Fibroblast of lung (primary cell): ENCODE measurements at regions not wholly inside any gene's neighbourhood (a gene's known extent, or its start where the extent isn't known, plus 50 kb on each side); places are given as distances from the start of the nearest gene placed in this dataset.

Experiments used
- DNase-seq, 2 donors: peaks; one replicate each; pipeline versions ENCODE4 v3.0.0 to v3.0.0-alpha.2; 2010; ENCODE audit warnings: low read depth in 2 of 2
- H2AFZ ChIP-seq: 2 replicates; pipeline ENCODE4 v1.5.1; 2012; ENCODE audit warnings: low read length, control low read depth, inconsistent platforms
- H3K27ac ChIP-seq: 2 replicates; pipeline ENCODE4 v1.5.1; 2011; ENCODE audit warnings: low read length, control low read depth; ENCODE audit not compliant: insufficient read depth
- H3K27me3 ChIP-seq: 2 replicates; pipeline ENCODE4 v1.5.1; 2011; ENCODE audit warnings: mild to moderate bottlenecking, low read length; ENCODE audit not compliant: control insufficient read depth, insufficient read depth
- H3K36me3 ChIP-seq: 2 replicates; pipeline ENCODE4 v1.5.1; 2011; ENCODE audit warnings: low read length; ENCODE audit not compliant: control insufficient read depth, insufficient read depth
- H3K4me1 ChIP-seq: 2 replicates; pipeline ENCODE4 v1.5.1; 2011; ENCODE audit warnings: low read length; ENCODE audit not compliant: control insufficient read depth, insufficient read depth; ENCODE audit errors: extremely low read depth
- H3K4me2 ChIP-seq: 2 replicates; pipeline ENCODE4 v1.5.1; 2011; ENCODE audit warnings: low read length, control low read depth; ENCODE audit not compliant: insufficient read depth; ENCODE audit errors: extremely low read depth
- H3K4me3 ChIP-seq, 4 experiments: fragments of 200-600 bp in 1 of 4; sonication (generic) in 1 of 4; replicated peaks in 1 of 4; 2 replicates each; pipeline ENCODE4 v1.5.1; 2011 to 2016; ENCODE audit warnings: low read length in 4 of 4, low read depth in 3 of 4, mild to moderate bottlenecking in 3 of 4, control low read depth in 2 of 4, inconsistent platforms in 1 of 4, mixed read lengths in 1 of 4; ENCODE audit not compliant: insufficient read depth in 1 of 4; ENCODE audit errors: control extremely low read depth in 1 of 4
- H3K79me2 ChIP-seq: 2 replicates; pipeline ENCODE4 v1.5.1; 2012; ENCODE audit warnings: mild to moderate bottlenecking, low read length, inconsistent platforms; ENCODE audit not compliant: control insufficient read depth, insufficient read depth
- H3K9ac ChIP-seq: 2 replicates; pipeline ENCODE4 v1.5.1; 2011; ENCODE audit warnings: mild to moderate bottlenecking, low read length, control low read depth; ENCODE audit not compliant: insufficient read depth
- H3K9me3 ChIP-seq: 2 replicates; pipeline ENCODE4 v1.5.1; 2012; ENCODE audit warnings: low read depth, low read length; ENCODE audit not compliant: control insufficient read depth, insufficient read depth
- H4K20me1 ChIP-seq: 2 replicates; pipeline ENCODE4 v1.5.1; 2011; ENCODE audit warnings: low read length; ENCODE audit not compliant: control insufficient read depth, insufficient read depth; ENCODE audit errors: extremely low read depth
- EZH2 ChIP-seq: IDR thresholded peaks from 2 replicates; pipeline ENCODE4 v1.5.1; 2012; ENCODE audit warnings: low read length, control low read depth, mild to moderate bottlenecking; ENCODE audit errors: missing control alignments
- TF ChIP-seq, protein P1 (sequence below), 2 donors: IDR thresholded peaks in 1 of 2; conservative IDR thresholded peaks in 1 of 2; 1 replicate in 1 of 2; 2 replicates in 1 of 2; pipeline ENCODE4 v1.5.1; 2011 to 2012; ENCODE audit warnings: low read length in 2 of 2, control low read depth in 1 of 2, inconsistent platforms in 1 of 2, low read depth in 1 of 2, mild to moderate bottlenecking in 1 of 2

DNA sequence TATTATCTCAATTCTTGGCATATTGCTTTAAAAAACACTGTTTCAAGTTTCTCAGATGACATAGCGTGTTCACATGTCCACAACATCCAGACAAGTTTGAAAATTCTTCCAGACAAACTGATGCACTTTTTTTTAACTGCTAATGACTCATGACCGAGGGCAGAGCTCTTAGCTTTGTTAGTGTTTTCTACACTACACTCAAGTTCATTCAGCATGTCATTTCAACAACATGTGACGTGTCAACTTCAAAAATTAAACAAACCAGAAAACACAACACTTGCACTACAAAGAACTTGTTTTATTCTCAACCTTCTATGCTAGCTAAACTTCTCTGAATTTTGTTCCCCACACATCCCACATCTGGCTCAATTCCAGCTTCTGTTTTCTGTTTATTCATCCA lies 1186.3 kb upstream of the FLRT2 start:
- Histone ChIP-seq H3K4me2 (no peak overlapping the region), H4K20me1 (no peaks in the 10 kb centered on the region), H3K36me3 (no peaks in the 10 kb centered on the region), H3K4me3 (no peak overlapping the region), H3K27me3 (no peaks in the 10 kb centered on the region), H3K9ac (no peak overlapping the region), H3K4me1 (no peaks in the 10 kb centered on the region), H2AFZ (no peak overlapping the region), H3K27ac (no peak overlapping the region), H3K9me3 (no peaks in the 10 kb centered on the region), H3K79me2 (no peaks in the 10 kb centered on the region)
- TF ChIP-seq, protein P1, sequence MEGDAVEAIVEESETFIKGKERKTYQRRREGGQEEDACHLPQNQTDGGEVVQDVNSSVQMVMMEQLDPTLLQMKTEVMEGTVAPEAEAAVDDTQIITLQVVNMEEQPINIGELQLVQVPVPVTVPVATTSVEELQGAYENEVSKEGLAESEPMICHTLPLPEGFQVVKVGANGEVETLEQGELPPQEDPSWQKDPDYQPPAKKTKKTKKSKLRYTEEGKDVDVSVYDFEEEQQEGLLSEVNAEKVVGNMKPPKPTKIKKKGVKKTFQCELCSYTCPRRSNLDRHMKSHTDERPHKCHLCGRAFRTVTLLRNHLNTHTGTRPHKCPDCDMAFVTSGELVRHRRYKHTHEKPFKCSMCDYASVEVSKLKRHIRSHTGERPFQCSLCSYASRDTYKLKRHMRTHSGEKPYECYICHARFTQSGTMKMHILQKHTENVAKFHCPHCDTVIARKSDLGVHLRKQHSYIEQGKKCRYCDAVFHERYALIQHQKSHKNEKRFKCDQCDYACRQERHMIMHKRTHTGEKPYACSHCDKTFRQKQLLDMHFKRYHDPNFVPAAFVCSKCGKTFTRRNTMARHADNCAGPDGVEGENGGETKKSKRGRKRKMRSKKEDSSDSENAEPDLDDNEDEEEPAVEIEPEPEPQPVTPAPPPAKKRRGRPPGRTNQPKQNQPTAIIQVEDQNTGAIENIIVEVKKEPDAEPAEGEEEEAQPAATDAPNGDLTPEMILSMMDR (conservative IDR thresholded peaks at IDR 0.05 in 1 of 2, IDR thresholded peaks at IDR 0.05 in 1 of 2; ENCODE audit: low read depth in 1 of 2, low read length in 2 of 2), result no peak
- TF ChIP-seq EZH2, result no peak
- DNase-seq, result peak; percentile 32 to 69

DNA sequence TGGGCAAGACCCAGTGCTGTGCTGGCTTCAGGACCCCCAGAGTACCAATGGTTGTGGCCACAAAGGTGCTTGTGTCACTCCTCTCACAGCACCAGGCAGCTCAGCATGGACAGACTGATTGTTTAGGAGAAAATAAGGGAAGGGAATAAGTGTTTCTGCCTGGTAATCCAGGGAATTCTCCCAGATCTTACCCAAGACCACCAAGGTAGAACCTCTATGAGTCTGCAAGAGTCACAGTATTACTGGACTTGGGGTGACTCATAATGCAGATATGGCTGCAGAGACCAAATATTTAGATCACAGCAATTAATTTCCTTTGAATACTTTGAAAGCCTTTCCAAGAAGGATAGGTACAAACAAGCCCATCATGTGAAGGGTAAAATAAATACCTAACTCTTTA lies 1178.3 kb upstream of the FLRT2 start:
- H3K4me1 ChIP-seq, result no peaks in the 10 kb centered on the region
- H3K4me3 ChIP-seq, result no peak overlapping the region
- DNase-seq, result no peak
- no peak overlapping the region for H3K9ac ChIP-seq
- H3K4me2 ChIP-seq, result no peak overlapping the region
- H3K79me2 ChIP-seq, result no peaks in the 10 kb centered on the region
- H3K27me3 ChIP-seq, result no peaks in the 10 kb centered on the region
- H3K9me3 ChIP-seq, result no peaks in the 10 kb centered on the region
- no peak overlapping the region for H2AFZ ChIP-seq
- H3K27ac ChIP-seq, result no peak overlapping the region
- TF ChIP-seq, protein P1 (conservative IDR thresholded peaks at IDR 0.05 in 1 of 2, IDR thresholded peaks at IDR 0.05 in 1 of 2; ENCODE audit: low read depth in 1 of 2, low read length in 2 of 2), result no peak
- TF ChIP-seq EZH2, result no peak
- no peaks in the 10 kb centered on the region for H4K20me1 ChIP-seq
- no peaks in the 10 kb centered on the region for H3K36me3 ChIP-seq

DNA sequence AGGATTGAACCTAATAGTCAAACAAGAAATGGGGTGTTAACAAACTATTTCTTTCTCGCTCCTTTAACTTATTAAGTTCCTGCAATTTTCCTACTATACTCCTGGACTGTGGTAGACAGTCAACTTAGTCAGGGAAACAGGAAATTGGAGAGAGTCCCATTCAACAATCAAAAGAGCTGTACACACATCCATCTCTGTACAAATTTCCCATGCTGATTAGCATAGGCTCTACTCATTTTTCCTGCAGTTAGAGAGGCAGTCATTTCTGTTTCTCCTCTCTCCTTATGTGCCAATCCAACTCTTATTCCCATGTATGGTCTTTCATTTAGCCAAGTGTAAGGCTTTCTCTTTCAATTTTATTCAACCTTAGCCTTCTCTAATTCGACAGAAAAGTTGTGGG lies 1168.5 kb upstream of the FLRT2 start:
- H3K9ac ChIP-seq, result no peak overlapping the region
- H3K79me2 ChIP-seq, result no peaks in the 10 kb centered on the region
- H3K4me2 ChIP-seq, result no peak overlapping the region
- no peaks in the 10 kb centered on the region for H3K27me3 ChIP-seq
- no peaks in the 10 kb centered on the region for H3K9me3 ChIP-seq
- DNase-seq, result no peak
- H3K36me3 ChIP-seq, result no peaks in the 10 kb centered on the region
- no peak overlapping the region for H3K27ac ChIP-seq
- no peak overlapping the region for H2AFZ ChIP-seq
- no peak overlapping the region for H3K4me3 ChIP-seq
- no peak for TF ChIP-seq EZH2
- TF ChIP-seq, protein P1 (conservative IDR thresholded peaks at IDR 0.05 in 1 of 2, IDR thresholded peaks at IDR 0.05 in 1 of 2; ENCODE audit: low read depth in 1 of 2, low read length in 2 of 2), result no peak
- H4K20me1 ChIP-seq, result no peaks in the 10 kb centered on the region
- no peaks in the 10 kb centered on the region for H3K4me1 ChIP-seq
